ENCODE measurements at regions not wholly inside any gene's neighbourhood (a gene's known extent, or its start where the extent isn't known, plus 50 kb on each side); places are given as distances from the start of the nearest gene placed in this dataset.

DNA sequence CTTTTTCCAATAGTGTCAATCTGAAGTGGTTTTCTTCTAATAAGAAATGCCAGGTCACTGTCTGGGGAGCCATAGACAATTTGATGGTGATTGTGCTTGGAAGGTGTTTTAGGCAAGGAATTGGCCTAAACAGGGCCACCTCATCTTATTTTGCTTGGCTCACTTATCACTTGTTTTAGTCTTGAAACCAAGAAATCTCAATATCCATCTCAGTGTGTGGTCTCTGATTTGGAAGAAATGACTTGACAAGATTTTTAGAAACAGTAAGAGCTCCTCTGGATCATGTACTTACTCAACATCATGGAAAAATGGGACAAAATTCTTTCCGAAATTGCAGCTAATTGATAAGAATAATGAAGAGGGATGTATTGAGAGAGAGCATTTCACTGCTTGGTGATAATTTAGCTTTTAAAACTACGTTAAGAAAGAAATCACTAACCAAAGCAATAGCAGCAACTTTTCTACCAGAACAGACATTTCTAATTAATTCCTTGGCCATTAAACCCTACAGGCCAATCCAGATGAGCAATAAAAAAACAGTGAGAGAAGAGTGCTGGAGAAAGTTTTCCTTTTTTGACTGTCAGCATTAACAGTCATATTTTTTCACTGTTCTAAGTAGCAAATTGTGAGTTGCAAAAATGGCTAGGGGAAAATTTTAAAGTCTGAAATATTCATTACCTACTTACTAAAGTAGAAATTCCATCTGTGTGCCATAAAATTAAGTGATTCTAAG lies 157.3 kb downstream of the AEBP2 start:
- no peaks in the 10 kb centered on the region for H3K36me3 ChIP-seq (ENCODE audit: control insufficient read depth in 5 of 5, insufficient read depth in 5 of 5, low read length in 5 of 5)
- no peak overlapping the region for H3K4me3 ChIP-seq (ENCODE audit: low read depth in 1 of 5, low read length in 5 of 5)
- no peak overlapping the region for H3K27ac ChIP-seq (ENCODE audit: low read depth, low read length)
- H3K4me1 ChIP-seq (ENCODE audit: control insufficient read depth in 5 of 5, insufficient read depth in 5 of 5, low read length in 5 of 5): peaks cover 0 to 2% (median 0%) of the 10 kb centered on the region in 5 donors
- no peaks in the 10 kb centered on the region for H3K27me3 ChIP-seq (ENCODE audit: control insufficient read depth in 5 of 5, insufficient read depth in 4 of 5, low read length in 5 of 5)
- no peaks in the 10 kb centered on the region for H3K9me3 ChIP-seq (ENCODE audit: control insufficient read depth in 5 of 5, low read length in 5 of 5)
- H3K9ac ChIP-seq (ENCODE audit: low read length in 5 of 5): no peak overlapping the region

DNA sequence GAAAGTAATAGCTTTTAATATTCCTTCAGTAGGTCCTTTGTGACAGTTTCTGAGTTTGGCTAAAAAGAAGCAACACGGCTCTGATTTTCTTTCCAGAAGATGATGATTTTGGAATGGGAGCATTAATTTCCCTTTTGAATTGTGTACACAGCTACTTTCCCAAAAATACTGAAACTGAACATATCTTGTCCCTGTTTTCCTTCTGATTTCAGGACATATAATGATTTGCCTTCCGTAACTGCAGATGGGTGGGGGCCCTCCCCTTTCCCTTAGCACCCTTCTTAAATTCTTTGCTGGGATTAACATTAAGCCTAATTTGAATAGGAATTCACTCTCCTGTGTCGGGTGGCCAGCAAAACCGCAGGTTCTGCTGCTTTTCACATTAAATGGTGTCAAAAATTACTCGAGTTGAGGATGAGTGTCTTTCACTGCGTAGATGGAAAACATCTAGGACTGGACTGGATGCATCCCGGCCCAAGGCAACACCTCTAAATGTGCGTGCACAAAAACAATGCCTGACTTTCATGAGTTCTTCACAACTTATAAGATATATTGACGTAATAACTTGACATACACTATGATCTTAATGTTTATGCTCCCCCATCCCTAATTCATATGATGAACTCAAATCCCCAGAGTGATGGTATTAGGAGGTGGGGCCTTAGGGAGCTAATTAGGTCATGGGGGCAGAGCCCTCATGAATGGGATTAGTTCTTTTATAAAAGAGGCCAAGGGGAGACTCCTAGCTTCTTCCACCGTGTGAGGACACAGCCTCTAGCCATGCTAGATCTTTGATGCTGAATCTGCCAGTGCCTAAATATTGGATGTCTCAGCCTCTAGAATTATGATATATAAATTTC lies 158.1 kb downstream of the AEBP2 start:
- Histone ChIP-seq H3K36me3 (ENCODE audit: control insufficient read depth in 5 of 5, insufficient read depth in 5 of 5, low read length in 5 of 5) (no peaks in the 10 kb centered on the region), H3K4me3 (ENCODE audit: low read depth in 1 of 5, low read length in 5 of 5) (peak overlapping the region in 1 of 5 donors; percentile 11), H3K27ac (ENCODE audit: low read depth, low read length) (no peak overlapping the region), H3K9me3 (ENCODE audit: control insufficient read depth in 5 of 5, low read length in 5 of 5) (no peaks in the 10 kb centered on the region), H3K27me3 (ENCODE audit: control insufficient read depth in 5 of 5, insufficient read depth in 4 of 5, low read length in 5 of 5) (no peaks in the 10 kb centered on the region), H3K9ac (ENCODE audit: low read length in 5 of 5) (no peak overlapping the region), H3K4me1 (ENCODE audit: control insufficient read depth in 5 of 5, insufficient read depth in 5 of 5, low read length in 5 of 5) (peaks cover 0 to 2% (median 0%) of the 10 kb centered on the region in 5 donors)

DNA sequence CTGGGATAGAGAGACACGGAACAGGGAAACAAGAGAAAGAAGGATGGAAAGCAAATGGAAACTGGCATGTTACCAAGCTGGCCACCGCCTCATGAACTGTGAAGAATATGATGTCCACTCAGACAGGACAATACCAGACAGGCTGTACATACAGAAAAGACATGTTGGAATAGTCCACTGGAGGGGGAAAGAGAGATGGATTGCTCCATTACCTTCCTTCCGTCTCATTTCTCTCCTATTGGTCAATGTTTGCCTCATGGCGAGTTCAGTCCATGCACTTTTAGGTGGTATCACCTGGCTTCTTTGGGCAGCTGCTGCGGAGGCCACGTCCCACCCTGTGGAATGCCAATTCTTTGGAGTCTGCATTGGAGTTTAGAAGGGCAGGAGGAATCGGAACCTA lies 166.4 kb downstream of the AEBP2 start:
- H3K36me3 ChIP-seq (ENCODE audit: control insufficient read depth in 5 of 5, insufficient read depth in 5 of 5, low read length in 5 of 5): no peaks in the 10 kb centered on the region
- H3K27me3 ChIP-seq (ENCODE audit: control insufficient read depth in 5 of 5, insufficient read depth in 4 of 5, low read length in 5 of 5): no peaks in the 10 kb centered on the region
- no peak overlapping the region for H3K4me3 ChIP-seq (ENCODE audit: low read depth in 1 of 5, low read length in 5 of 5)
- no peaks in the 10 kb centered on the region for H3K9me3 ChIP-seq (ENCODE audit: control insufficient read depth in 5 of 5, low read length in 5 of 5)
- no peak overlapping the region for H3K9ac ChIP-seq (ENCODE audit: low read length in 5 of 5)
- no peaks in the 10 kb centered on the region for H3K4me1 ChIP-seq (ENCODE audit: control insufficient read depth in 5 of 5, insufficient read depth in 5 of 5, low read length in 5 of 5)
- H3K27ac ChIP-seq (ENCODE audit: low read depth, low read length): no peak overlapping the region

DNA sequence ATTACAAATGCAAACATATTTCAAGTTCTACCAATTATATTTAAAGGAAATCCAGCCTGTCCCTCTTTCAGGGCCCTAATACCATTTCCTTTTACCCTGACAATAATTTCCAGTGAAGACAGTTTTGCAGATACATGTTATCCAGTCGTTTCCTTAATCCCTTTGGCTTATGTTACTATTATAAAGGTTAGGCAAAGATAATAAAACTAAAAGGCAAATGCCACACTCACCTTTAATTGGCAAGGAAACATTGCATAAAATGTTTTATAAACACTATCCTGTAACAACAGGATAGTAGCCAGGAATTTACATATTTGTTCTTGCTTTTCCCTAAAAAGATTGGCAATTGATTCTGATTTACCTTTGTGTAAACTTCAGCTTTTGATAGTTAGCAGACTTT lies 168.7 kb downstream of the AEBP2 start:
- Histone ChIP-seq H3K36me3 (ENCODE audit: control insufficient read depth in 5 of 5, insufficient read depth in 5 of 5, low read length in 5 of 5) (no peaks in the 10 kb centered on the region), H3K4me3 (ENCODE audit: low read depth in 1 of 5, low read length in 5 of 5) (no peak overlapping the region), H3K27me3 (ENCODE audit: control insufficient read depth in 5 of 5, insufficient read depth in 4 of 5, low read length in 5 of 5) (no peaks in the 10 kb centered on the region), H3K9ac (ENCODE audit: low read length in 5 of 5) (no peak overlapping the region), H3K9me3 (ENCODE audit: control insufficient read depth in 5 of 5, low read length in 5 of 5) (peaks cover 0 to 3% (median 0%) of the 10 kb centered on the region in 5 donors), H3K4me1 (ENCODE audit: control insufficient read depth in 5 of 5, insufficient read depth in 5 of 5, low read length in 5 of 5) (no peaks in the 10 kb centered on the region), H3K27ac (ENCODE audit: low read depth, low read length) (no peak overlapping the region)

DNA sequence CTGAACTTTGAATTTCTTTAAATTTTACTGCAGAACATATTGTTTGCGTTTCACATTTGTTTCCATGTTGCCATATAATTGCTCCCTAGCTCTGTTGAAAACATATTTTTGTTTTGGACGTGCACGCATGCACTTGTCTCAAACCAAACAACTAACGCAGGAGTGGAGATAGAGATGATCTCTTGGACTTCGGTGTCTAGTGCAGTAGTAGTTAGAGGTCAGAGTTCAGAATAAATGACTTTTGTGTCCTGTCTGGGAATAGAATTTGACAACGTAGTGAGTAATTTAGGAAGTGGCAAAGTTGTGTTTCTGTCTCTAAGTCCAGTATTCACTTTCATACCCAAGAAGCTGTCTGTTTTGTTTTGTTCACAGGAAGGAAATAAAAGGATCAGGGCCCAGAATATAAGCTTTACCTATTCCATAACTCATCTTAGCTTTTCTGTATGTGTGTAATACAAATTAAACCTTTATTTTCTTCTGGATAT lies 173.8 kb downstream of the AEBP2 start:
- Histone ChIP-seq H3K9ac (ENCODE audit: low read length in 5 of 5) (no peak overlapping the region), H3K4me1 (ENCODE audit: control insufficient read depth in 5 of 5, insufficient read depth in 5 of 5, low read length in 5 of 5) (no peaks in the 10 kb centered on the region), H3K4me3 (ENCODE audit: low read depth in 1 of 5, low read length in 5 of 5) (no peak overlapping the region)

DNA sequence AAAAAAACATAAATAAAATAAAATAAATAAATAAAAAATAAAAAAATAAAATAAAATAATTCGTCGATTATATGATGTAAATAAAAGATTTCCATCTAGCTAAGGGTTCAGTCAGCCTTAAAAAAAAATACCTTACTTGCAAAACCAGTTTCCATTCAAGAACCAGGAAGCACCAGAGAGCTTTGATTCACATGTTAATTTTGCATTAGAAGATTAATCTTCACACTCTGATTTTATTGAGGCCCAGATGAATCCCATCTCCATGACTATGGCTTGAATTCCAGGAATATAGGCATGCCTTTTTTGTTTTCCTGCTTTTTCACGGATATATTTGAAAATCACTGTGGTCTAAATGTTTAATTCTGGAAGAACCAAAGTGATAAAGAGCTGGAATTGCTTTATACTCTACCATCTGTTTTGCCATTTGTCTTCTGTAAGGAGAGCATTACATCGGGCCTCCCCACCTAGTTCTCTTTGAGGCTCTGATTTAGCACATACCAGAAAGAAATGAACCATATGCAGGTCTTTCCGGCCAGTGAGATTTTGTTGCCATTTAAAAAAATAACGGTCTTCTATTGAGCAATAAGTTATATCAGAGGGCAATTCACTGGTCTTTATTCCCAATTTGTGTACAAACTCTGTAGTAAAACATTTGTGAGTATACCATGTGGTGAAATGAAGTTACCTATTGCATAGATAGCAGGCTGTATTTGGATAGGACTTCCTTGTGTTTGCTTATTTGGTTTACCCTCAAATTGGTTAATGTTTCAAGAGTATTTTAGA lies 175.5 kb downstream of the AEBP2 start:
- Histone ChIP-seq H3K27me3 (ENCODE audit: control insufficient read depth in 5 of 5, insufficient read depth in 4 of 5, low read length in 5 of 5) (no peaks in the 10 kb centered on the region), H3K9me3 (ENCODE audit: control insufficient read depth in 5 of 5, low read length in 5 of 5) (peaks cover 0 to 3% (median 0%) of the 10 kb centered on the region in 5 donors), H3K4me1 (ENCODE audit: control insufficient read depth in 5 of 5, insufficient read depth in 5 of 5, low read length in 5 of 5) (no peaks in the 10 kb centered on the region), H3K4me3 (ENCODE audit: low read depth in 1 of 5, low read length in 5 of 5) (no peak overlapping the region), H3K27ac (ENCODE audit: low read depth, low read length) (no peak overlapping the region), H3K36me3 (ENCODE audit: control insufficient read depth in 5 of 5, insufficient read depth in 5 of 5, low read length in 5 of 5) (no peaks in the 10 kb centered on the region), H3K9ac (ENCODE audit: low read length in 5 of 5) (no peak overlapping the region)

More for the DNA sequence above, 173.8 kb downstream of the AEBP2 start:
- no peaks in the 10 kb centered on the region for H3K36me3 ChIP-seq (ENCODE audit: control insufficient read depth in 5 of 5, insufficient read depth in 5 of 5, low read length in 5 of 5)
- no peaks in the 10 kb centered on the region for H3K27me3 ChIP-seq (ENCODE audit: control insufficient read depth in 5 of 5, insufficient read depth in 4 of 5, low read length in 5 of 5)
- H3K9me3 ChIP-seq (ENCODE audit: control insufficient read depth in 5 of 5, low read length in 5 of 5): peaks cover 0 to 3% (median 0%) of the 10 kb centered on the region in 5 donors
- H3K27ac ChIP-seq (ENCODE audit: low read depth, low read length): no peak overlapping the region

DNA sequence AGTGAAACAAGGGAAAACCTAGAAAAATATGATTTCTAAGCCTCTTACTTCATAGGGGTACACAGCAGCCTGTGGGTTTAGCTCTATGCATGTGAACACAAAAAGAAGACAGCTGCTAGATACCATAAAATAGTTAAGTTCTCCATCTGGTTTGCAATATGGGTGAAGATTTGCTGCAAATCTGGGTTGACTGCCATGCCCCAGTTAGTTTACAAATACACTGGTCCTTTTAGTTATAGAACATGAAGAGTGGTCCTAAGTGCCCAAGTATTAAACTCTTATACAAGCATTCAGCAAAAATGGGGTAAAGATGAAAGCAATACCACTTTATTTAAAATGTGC lies 176.1 kb downstream of the AEBP2 start:
- Histone ChIP-seq H3K4me1 (ENCODE audit: control insufficient read depth in 5 of 5, insufficient read depth in 5 of 5, low read length in 5 of 5) (no peaks in the 10 kb centered on the region), H3K27me3 (ENCODE audit: control insufficient read depth in 5 of 5, insufficient read depth in 4 of 5, low read length in 5 of 5) (no peaks in the 10 kb centered on the region), H3K36me3 (ENCODE audit: control insufficient read depth in 5 of 5, insufficient read depth in 5 of 5, low read length in 5 of 5) (no peaks in the 10 kb centered on the region), H3K9me3 (ENCODE audit: control insufficient read depth in 5 of 5, low read length in 5 of 5) (peaks cover 0 to 3% (median 0%) of the 10 kb centered on the region in 5 donors), H3K27ac (ENCODE audit: low read depth, low read length) (no peak overlapping the region), H3K9ac (ENCODE audit: low read length in 5 of 5) (no peak overlapping the region), H3K4me3 (ENCODE audit: low read depth in 1 of 5, low read length in 5 of 5) (no peak overlapping the region)

DNA sequence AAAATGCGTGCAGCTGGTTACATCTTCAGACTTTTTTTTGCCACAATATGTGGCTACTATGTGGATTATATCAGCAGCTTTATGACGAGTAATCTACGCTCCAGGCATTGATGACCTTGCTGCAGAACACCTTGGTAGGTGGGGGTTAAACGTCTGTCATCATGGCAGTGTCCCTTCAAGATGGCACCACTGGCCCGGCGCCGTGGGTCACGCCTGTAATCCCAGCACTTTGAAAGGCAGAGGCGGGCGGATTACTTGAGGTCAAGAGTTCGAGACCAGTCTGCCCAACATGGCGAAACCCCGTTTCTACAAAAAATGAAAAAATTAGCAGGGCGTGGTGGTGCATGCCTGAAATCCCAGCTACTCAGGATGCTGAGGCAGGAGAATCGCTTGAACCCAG lies 177.5 kb downstream of the AEBP2 start:
- no peak overlapping the region for H3K9ac ChIP-seq (ENCODE audit: low read length in 5 of 5)
- H3K9me3 ChIP-seq (ENCODE audit: control insufficient read depth in 5 of 5, low read length in 5 of 5): no peaks in the 10 kb centered on the region
- no peaks in the 10 kb centered on the region for H3K4me1 ChIP-seq (ENCODE audit: control insufficient read depth in 5 of 5, insufficient read depth in 5 of 5, low read length in 5 of 5)
- H3K27me3 ChIP-seq (ENCODE audit: control insufficient read depth in 5 of 5, insufficient read depth in 4 of 5, low read length in 5 of 5): no peaks in the 10 kb centered on the region
- H3K27ac ChIP-seq (ENCODE audit: low read depth, low read length): no peak overlapping the region
- no peaks in the 10 kb centered on the region for H3K36me3 ChIP-seq (ENCODE audit: control insufficient read depth in 5 of 5, insufficient read depth in 5 of 5, low read length in 5 of 5)
- H3K4me3 ChIP-seq (ENCODE audit: low read depth in 1 of 5, low read length in 5 of 5): no peak overlapping the region

DNA sequence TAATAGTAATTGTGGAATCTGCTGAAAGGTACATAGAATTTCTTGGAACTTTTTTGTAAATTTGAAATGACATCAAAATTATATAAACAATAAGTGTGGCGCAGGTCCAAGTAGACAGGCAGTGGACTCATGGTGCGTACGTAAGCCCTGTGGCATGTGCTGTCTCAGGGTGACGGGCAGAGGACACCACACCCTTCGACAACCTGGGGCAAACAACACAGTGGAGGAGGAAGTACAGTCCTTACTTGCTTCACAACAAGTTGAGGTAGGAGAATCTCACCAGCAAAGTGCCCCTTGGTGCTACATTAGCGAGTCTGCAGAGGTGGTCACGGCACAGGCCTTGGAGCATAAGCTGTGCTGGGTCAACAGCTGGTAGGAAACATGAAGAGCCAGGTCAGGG lies 180.9 kb downstream of the AEBP2 start:
- Histone ChIP-seq H3K4me3 (ENCODE audit: low read depth in 1 of 5, low read length in 5 of 5) (no peak overlapping the region), H3K9ac (ENCODE audit: low read length in 5 of 5) (no peak overlapping the region), H3K27me3 (ENCODE audit: control insufficient read depth in 5 of 5, insufficient read depth in 4 of 5, low read length in 5 of 5) (no peaks in the 10 kb centered on the region), H3K9me3 (ENCODE audit: control insufficient read depth in 5 of 5, low read length in 5 of 5) (no peaks in the 10 kb centered on the region), H3K4me1 (ENCODE audit: control insufficient read depth in 5 of 5, insufficient read depth in 5 of 5, low read length in 5 of 5) (peaks cover 0 to 4% (median 0%) of the 10 kb centered on the region in 5 donors), H3K36me3 (ENCODE audit: control insufficient read depth in 5 of 5, insufficient read depth in 5 of 5, low read length in 5 of 5) (no peaks in the 10 kb centered on the region), H3K27ac (ENCODE audit: low read depth, low read length) (no peak overlapping the region)

All from subcutaneous abdominal adipose tissue (tissue), 5 donors.